COLO829 (cell line): ENCODE measurements at regions not wholly inside any gene's neighbourhood (a gene's known extent, or its start where the extent isn't known, plus 50 kb on each side); places are given as distances from the start of the nearest gene placed in this dataset.

Experiments used
- DNase-seq: peaks from one replicate; pipeline ENCODE4 v3.0.0; 2012; ENCODE audit warnings: low spot score

GRCh38 chr20:40540166-40540565 lies 148.9 kb downstream of the MAFB start:
- no peak for DNase-seq

GRCh38 chr20:40538131-40538530 lies 150.9 kb downstream of the MAFB start:
- no peak for DNase-seq

GRCh38 chr20:40536808-40537207 lies 152.2 kb downstream of the MAFB start:
- DNase-seq, result no peak

- DNase-seq, result no peak
Measured at GRCh38 chr20:40535816-40536215, 153.2 kb downstream of the MAFB start.

- no peak for DNase-seq
Measured at GRCh38 chr20:40532103-40532502, 156.9 kb downstream of the MAFB start.

- DNase-seq, result no peak
Measured at GRCh38 chr20:40525351-40525750, 163.7 kb downstream of the MAFB start.

GRCh38 chr20:40524071-40524470 lies 165.0 kb downstream of the MAFB start:
- DNase-seq, result no peak

- DNase-seq, result no peak
Measured at GRCh38 chr20:40522405-40522804, 166.6 kb downstream of the MAFB start.

- DNase-seq, result no peak
Measured at GRCh38 chr20:40521962-40522361, 167.1 kb downstream of the MAFB start.

- no peak for DNase-seq
Measured at GRCh38 chr20:40519918-40520317, 169.1 kb downstream of the MAFB start.

- no peak for DNase-seq
Measured at GRCh38 chr20:40512994-40513393, 176.0 kb downstream of the MAFB start.

- DNase-seq, result no peak
Measured at GRCh38 chr20:40512591-40512990, 176.4 kb downstream of the MAFB start.

- DNase-seq, result no peak
Measured at GRCh38 chr20:40511478-40511877, 177.6 kb downstream of the MAFB start.

GRCh38 chr20:40510622-40511021 lies 178.4 kb downstream of the MAFB start:
- DNase-seq, result no peak

- DNase-seq, result no peak
Measured at GRCh38 chr20:40508821-40509220, 180.2 kb downstream of the MAFB start.

- DNase-seq, result peak; percentile 51
Measured at GRCh38 chr20:40506537-40506939, 182.5 kb downstream of the MAFB start.

GRCh38 chr20:40503119-40503518 lies 185.9 kb downstream of the MAFB start:
- no peak for DNase-seq

- no peak for DNase-seq
Measured at GRCh38 chr20:40502576-40502975, 186.5 kb downstream of the MAFB start.

- DNase-seq, result no peak
Measured at GRCh38 chr20:40499391-40499790, 189.6 kb downstream of the MAFB start.

GRCh38 chr20:40497899-40498691 lies 190.9 kb downstream of the MAFB start:
- DNase-seq, result no peak

GRCh38 chr20:40495956-40496355 lies 193.1 kb downstream of the MAFB start:
- no peak for DNase-seq

GRCh38 chr20:40494248-40494647 lies 194.8 kb downstream of the MAFB start:
- DNase-seq, result no peak

GRCh38 chr20:40493549-40493948 lies 195.5 kb downstream of the MAFB start:
- no peak for DNase-seq

- DNase-seq, result no peak
Measured at GRCh38 chr20:40493071-40493470, 196.0 kb downstream of the MAFB start.
